Body of pancreas (tissue), 4 donors: ENCODE measurements at regions not wholly inside any gene's neighbourhood (a gene's known extent, or its start where the extent isn't known, plus 50 kb on each side); places are given as distances from the start of the nearest gene placed in this dataset.

Experiments used
- ATAC-seq: fragments of 150-250 bp; one replicate; pipeline ENCODE4 v1.9.1; 2016
- DNase-seq, 4 donors: peaks; one replicate each; pipeline ENCODE4 v3.0.0-alpha.2; 2019
- H3K27ac ChIP-seq, 4 donors: fragments of 200-600 bp; sonication (generic); 1 replicate in 3 of 4; 2 replicates in 1 of 4; pipeline versions ENCODE4 v1.5.1 to v1.6.1; 2016 to 2019; ENCODE audit warnings: mild to moderate bottlenecking in 1 of 4, mixed read lengths in 1 of 4, moderate library complexity in 1 of 4
- H3K27me3 ChIP-seq, 2 donors: fragments of 200-600 bp; sonication (generic); one replicate each; pipeline ENCODE4 v1.6.0; 2016; ENCODE audit warnings: mild to moderate bottlenecking in 1 of 2
- H3K36me3 ChIP-seq, 2 donors: fragments of 200-600 bp; sonication (generic); replicated peaks in 1 of 2; 2 replicates each; pipeline ENCODE4 v1.5.1; 2016; ENCODE audit warnings: low read depth in 2 of 2; ENCODE audit not compliant: insufficient read depth in 1 of 2
- H3K4me1 ChIP-seq: fragments of 200-600 bp; sonication (generic); one replicate; pipeline ENCODE4 v1.6.0; 2016
- H3K4me3 ChIP-seq, 2 donors: fragments of 200-600 bp; sonication (generic); 1 replicate in 1 of 2; 2 replicates in 1 of 2; pipeline ENCODE4 v1.5.1; 2016 to 2019
- H3K9me3 ChIP-seq, 3 donors: fragments of 200-600 bp; sonication (generic); 1 replicate in 2 of 3; 2 replicates in 1 of 3; pipeline ENCODE4 v1.5.1; 2016
- CTCF ChIP-seq, 7 experiments: fragments of 450-650 bp in 4 of 7; fragments of 200-600 bp in 3 of 7; sonication (generic) in 3 of 7; IDR thresholded peaks; one replicate each; pipeline ENCODE4 v1.5.1; 2016 to 2019; ENCODE audit warnings: antibody characterized with exemption in 7 of 7
- POLR2A ChIP-seq, 3 donors: fragments of 450-650 bp; IDR thresholded peaks; one replicate each; pipeline ENCODE4 v1.6.1; 2016; ENCODE audit warnings: antibody characterized with exemption in 3 of 3, mild to moderate bottlenecking in 2 of 3
- WGBS, 2 donors: methylation state at CpG; one replicate each; pipeline ENCODE4 v1.1.5; 2017; 5-methylcytosine and 5-hydroxymethylcytosine counted together
- intact Hi-C: fragments of 100-400 bp; cut with DNase I; formaldehyde crosslinking; loops from one replicate; pipeline ENCODE4 v1.15.1; 2023

GRCh38 chr6:134560019-134560418 lies 242.1 kb upstream of the SGK1 start:
- H3K4me1 ChIP-seq, result peaks cover 8% of the 10 kb centered on the region
- TF ChIP-seq POLR2A (IDR thresholded peaks at IDR 0.05) (no peak), CTCF (IDR thresholded peaks at IDR 0.05) (no peak)
- H3K9me3 ChIP-seq, result no peaks in the 10 kb centered on the region
- DNase-seq, result no peak
- no peaks in the 10 kb centered on the region for H3K36me3 ChIP-seq
- intact Hi-C loops, result no loop called here
- no peaks in the 10 kb centered on the region for H3K27me3 ChIP-seq
- no peak overlapping the region for H3K4me3 ChIP-seq
- ATAC-seq, result no peak
- no peak overlapping the region for H3K27ac ChIP-seq

- no peaks in the 10 kb centered on the region for H3K36me3 ChIP-seq
- intact Hi-C loops, result no loop called here
These were observed 239.6 kb upstream of the SGK1 start for GRCh38 chr6:134557509-134557908.

GRCh38 chr6:134555672-134556071 lies 237.8 kb upstream of the SGK1 start:
- 53 to 74% methylated on average over 1 of the region's 1 CpG for WGBS, 2 donors
- H3K9me3 ChIP-seq, result no peaks in the 10 kb centered on the region
- intact Hi-C loops, result no loop called here

More at GRCh38 chr6:134557509-134557908, 239.6 kb upstream of the SGK1 start:
- ATAC-seq (no peak), DNase-seq (no peak)
- 53 to 65% methylated on average over 1 of the region's 1 CpG for WGBS, 2 donors
- H3K4me3 ChIP-seq, result no peak overlapping the region
- TF ChIP-seq POLR2A (IDR thresholded peaks at IDR 0.05), result no peak
- no peak for TF ChIP-seq CTCF (IDR thresholded peaks at IDR 0.05)
- peaks cover 8% of the 10 kb centered on the region for H3K4me1 ChIP-seq
- H3K9me3 ChIP-seq, result no peaks in the 10 kb centered on the region
- no peaks in the 10 kb centered on the region for H3K27me3 ChIP-seq
- H3K27ac ChIP-seq, result no peak overlapping the region

GRCh38 chr6:134553936-134554335 lies 236.0 kb upstream of the SGK1 start:
- intact Hi-C loops, result no loop called here
- no peaks in the 10 kb centered on the region for H3K27me3 ChIP-seq
- no peaks in the 10 kb centered on the region for H3K36me3 ChIP-seq
- H3K27ac ChIP-seq, result no peak overlapping the region
- ATAC-seq, result no peak
- 81 to 82% methylated on average over 3 of the region's 3 CpGs for WGBS, 2 donors
- DNase-seq, result no peak
- no peaks in the 10 kb centered on the region for H3K9me3 ChIP-seq
- no peak overlapping the region for H3K4me3 ChIP-seq
- TF ChIP-seq CTCF (IDR thresholded peaks at IDR 0.05), result no peak
- TF ChIP-seq POLR2A (IDR thresholded peaks at IDR 0.05), result no peak
- H3K4me1 ChIP-seq, result peaks cover 3% of the 10 kb centered on the region

More at GRCh38 chr6:134555672-134556071, 237.8 kb upstream of the SGK1 start:
- no peak overlapping the region for H3K4me3 ChIP-seq
- TF ChIP-seq CTCF (IDR thresholded peaks at IDR 0.05), result no peak
- no peak for TF ChIP-seq POLR2A (IDR thresholded peaks at IDR 0.05)
- no peak for ATAC-seq
- H3K4me1 ChIP-seq, result peaks cover 8% of the 10 kb centered on the region
- no peaks in the 10 kb centered on the region for H3K36me3 ChIP-seq
- H3K27ac ChIP-seq, result no peak overlapping the region
- no peaks in the 10 kb centered on the region for H3K27me3 ChIP-seq
- DNase-seq, result no peak

- Histone ChIP-seq H3K36me3 (no peaks in the 10 kb centered on the region), H3K4me3 (no peak overlapping the region), H3K27ac (no peak overlapping the region), H3K9me3 (no peaks in the 10 kb centered on the region), H3K4me1 (no peaks in the 10 kb centered on the region), H3K27me3 (no peaks in the 10 kb centered on the region)
- intact Hi-C loops, result no loop called here
- WGBS, 2 donors, result 58 to 69% methylated on average over 6 of the region's 6 CpGs
- ATAC-seq (peak; percentile 50), DNase-seq (no peak)
- TF ChIP-seq CTCF (IDR thresholded peaks at IDR 0.05) (no peak), POLR2A (IDR thresholded peaks at IDR 0.05) (no peak)
These were observed 233.5 kb upstream of the SGK1 start for GRCh38 chr6:134551245-134551960.
